ENCODE measurements at regions not wholly inside any gene's neighbourhood (a gene's known extent, or its start where the extent isn't known, plus 50 kb on each side); places are given as distances from the start of the nearest gene placed in this dataset.

- Histone ChIP-seq H3K4me1 (ENCODE audit: control insufficient read depth, insufficient read depth, low read length) (no peaks in the 10 kb centered on the region), H3K27me3 (ENCODE audit: control insufficient read depth, insufficient read depth, low read length, poor library complexity, severe bottlenecking) (no peaks in the 10 kb centered on the region), H3K27ac (ENCODE audit: insufficient read depth, low read depth, low read length, poor library complexity, severe bottlenecking) (no peak overlapping the region), H3K36me3 (ENCODE audit: control insufficient read depth, insufficient read depth, low read length) (peaks cover 5% of the 10 kb centered on the region), H3K9me3 (ENCODE audit: control insufficient read depth, low read length) (no peaks in the 10 kb centered on the region), H3K4me3 (ENCODE audit: insufficient read depth, low read depth, low read length) (no peak overlapping the region)
- WGBS, 2 experiments: 95 to 96% methylated on average over 2 to 3 of the region's 3 CpGs
Observed at GRCh38 chr7:86932038-86932512, 127.4 kb downstream of the ELAPOR2 start.

GRCh38 chr7:86931439-86931838 lies 128.0 kb downstream of the ELAPOR2 start:
- Histone ChIP-seq H3K27ac (ENCODE audit: insufficient read depth, low read depth, low read length, poor library complexity, severe bottlenecking) (no peak overlapping the region), H3K4me1 (ENCODE audit: control insufficient read depth, insufficient read depth, low read length) (no peaks in the 10 kb centered on the region), H3K36me3 (ENCODE audit: control insufficient read depth, insufficient read depth, low read length) (peaks cover 5% of the 10 kb centered on the region), H3K27me3 (ENCODE audit: control insufficient read depth, insufficient read depth, low read length, poor library complexity, severe bottlenecking) (no peaks in the 10 kb centered on the region), H3K9me3 (ENCODE audit: control insufficient read depth, low read length) (no peaks in the 10 kb centered on the region), H3K4me3 (ENCODE audit: insufficient read depth, low read depth, low read length) (no peak overlapping the region)
- WGBS, 2 experiments: 69 to 97% methylated on average over 1 to 2 of the region's 2 CpGs

GRCh38 chr7:86930554-86931307 lies 128.7 kb downstream of the ELAPOR2 start:
- no peaks in the 10 kb centered on the region for H3K9me3 ChIP-seq (ENCODE audit: control insufficient read depth, low read length)
- H3K27ac ChIP-seq (ENCODE audit: insufficient read depth, low read depth, low read length, poor library complexity, severe bottlenecking): no peak overlapping the region
- no peak overlapping the region for H3K4me3 ChIP-seq (ENCODE audit: insufficient read depth, low read depth, low read length)
- no peaks in the 10 kb centered on the region for H3K4me1 ChIP-seq (ENCODE audit: control insufficient read depth, insufficient read depth, low read length)
- no peaks in the 10 kb centered on the region for H3K27me3 ChIP-seq (ENCODE audit: control insufficient read depth, insufficient read depth, low read length, poor library complexity, severe bottlenecking)
- WGBS, 2 experiments: 91 to 94% methylated on average over 4 to 5 of the region's 5 CpGs
- peaks cover 5% of the 10 kb centered on the region for H3K36me3 ChIP-seq (ENCODE audit: control insufficient read depth, insufficient read depth, low read length)

DNA sequence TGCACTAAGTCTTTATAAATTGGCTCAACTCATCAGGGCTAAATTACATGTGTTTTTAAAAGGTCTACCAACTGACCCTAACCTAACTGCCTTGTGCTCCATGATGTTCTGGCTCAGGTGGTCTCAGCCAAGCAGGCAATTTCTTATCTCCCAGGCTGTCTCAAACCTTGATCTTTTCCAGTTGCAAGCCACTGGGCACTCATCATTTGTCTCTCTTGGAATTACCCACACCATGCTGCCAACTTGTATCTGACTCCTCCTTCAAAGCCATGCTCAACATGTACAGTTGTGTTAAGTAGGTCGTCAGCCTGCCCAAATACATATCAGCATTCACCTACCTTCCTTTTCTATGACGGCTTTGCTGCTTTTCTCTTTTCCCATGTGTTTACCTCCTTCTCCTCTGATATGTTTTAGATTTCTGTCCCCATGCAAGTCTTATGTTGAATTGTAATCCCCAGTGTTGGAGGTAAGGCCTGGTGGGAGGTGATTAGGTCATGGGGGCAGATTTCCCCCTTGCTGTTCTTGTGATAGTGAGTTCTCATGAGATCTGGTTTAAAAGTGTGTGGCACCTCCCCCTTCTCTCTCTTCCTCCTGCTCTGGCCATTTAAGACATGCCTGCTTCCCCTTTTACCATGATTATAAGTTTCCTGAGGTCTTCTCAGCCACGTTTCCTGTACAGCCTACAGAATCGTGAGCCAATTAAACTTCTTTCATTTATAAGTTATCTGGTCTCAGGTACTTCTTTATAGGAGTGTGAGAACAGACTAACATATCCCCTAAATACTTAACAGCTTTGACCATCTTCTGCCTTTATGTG lies 130.0 kb downstream of the ELAPOR2 start:
- H3K4me3 ChIP-seq (ENCODE audit: insufficient read depth, low read depth, low read length): no peak overlapping the region
- no peak overlapping the region for H3K27ac ChIP-seq (ENCODE audit: insufficient read depth, low read depth, low read length, poor library complexity, severe bottlenecking)
- no peaks in the 10 kb centered on the region for H3K27me3 ChIP-seq (ENCODE audit: control insufficient read depth, insufficient read depth, low read length, poor library complexity, severe bottlenecking)
- no peaks in the 10 kb centered on the region for H3K4me1 ChIP-seq (ENCODE audit: control insufficient read depth, insufficient read depth, low read length)
- no peaks in the 10 kb centered on the region for H3K9me3 ChIP-seq (ENCODE audit: control insufficient read depth, low read length)
- WGBS, 2 experiments: 95 to 96% methylated on average over 3 to 4 of the region's 4 CpGs
- peaks cover 5% of the 10 kb centered on the region for H3K36me3 ChIP-seq (ENCODE audit: control insufficient read depth, insufficient read depth, low read length)

GRCh38 chr7:86928308-86928707 lies 131.1 kb downstream of the ELAPOR2 start:
- H3K27me3 ChIP-seq (ENCODE audit: control insufficient read depth, insufficient read depth, low read length, poor library complexity, severe bottlenecking): no peaks in the 10 kb centered on the region
- H3K9me3 ChIP-seq (ENCODE audit: control insufficient read depth, low read length): no peaks in the 10 kb centered on the region
- 100% methylated on average over 1 to 2 of the region's 3 CpGs for WGBS, 2 experiments
- H3K36me3 ChIP-seq (ENCODE audit: control insufficient read depth, insufficient read depth, low read length): peaks cover 5% of the 10 kb centered on the region
- H3K4me1 ChIP-seq (ENCODE audit: control insufficient read depth, insufficient read depth, low read length): no peaks in the 10 kb centered on the region
- no peak overlapping the region for H3K4me3 ChIP-seq (ENCODE audit: insufficient read depth, low read depth, low read length)
- no peak overlapping the region for H3K27ac ChIP-seq (ENCODE audit: insufficient read depth, low read depth, low read length, poor library complexity, severe bottlenecking)

DNA sequence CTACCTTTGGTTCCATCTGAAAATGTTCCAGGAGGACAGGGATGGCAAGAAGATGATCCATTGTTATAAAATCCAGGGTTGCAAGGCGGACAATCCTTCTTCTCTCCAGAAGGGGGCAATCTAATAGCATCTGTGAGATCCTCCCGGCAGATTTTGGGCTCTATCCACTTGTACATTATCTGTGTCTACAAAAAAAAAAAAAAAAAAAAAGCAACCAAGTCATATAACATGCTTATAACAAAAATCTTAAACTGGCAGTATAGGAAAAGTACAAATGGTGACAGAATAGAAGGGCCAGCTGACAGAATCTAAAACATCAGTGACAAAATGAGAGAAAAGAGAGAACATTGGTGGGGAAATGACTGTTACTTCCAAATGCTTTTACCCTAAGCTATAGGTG lies 132.7 kb downstream of the ELAPOR2 start:
- H3K4me3 ChIP-seq (ENCODE audit: insufficient read depth, low read depth, low read length): no peak overlapping the region
- H3K27me3 ChIP-seq (ENCODE audit: control insufficient read depth, insufficient read depth, low read length, poor library complexity, severe bottlenecking): no peaks in the 10 kb centered on the region
- H3K36me3 ChIP-seq (ENCODE audit: control insufficient read depth, insufficient read depth, low read length): no peaks in the 10 kb centered on the region
- H3K4me1 ChIP-seq (ENCODE audit: control insufficient read depth, insufficient read depth, low read length): no peaks in the 10 kb centered on the region
- no peak overlapping the region for H3K27ac ChIP-seq (ENCODE audit: insufficient read depth, low read depth, low read length, poor library complexity, severe bottlenecking)
- H3K9me3 ChIP-seq (ENCODE audit: control insufficient read depth, low read length): no peaks in the 10 kb centered on the region
- 13 to 41% methylated on average over 2 of the region's 2 CpGs for WGBS, 2 experiments

DNA sequence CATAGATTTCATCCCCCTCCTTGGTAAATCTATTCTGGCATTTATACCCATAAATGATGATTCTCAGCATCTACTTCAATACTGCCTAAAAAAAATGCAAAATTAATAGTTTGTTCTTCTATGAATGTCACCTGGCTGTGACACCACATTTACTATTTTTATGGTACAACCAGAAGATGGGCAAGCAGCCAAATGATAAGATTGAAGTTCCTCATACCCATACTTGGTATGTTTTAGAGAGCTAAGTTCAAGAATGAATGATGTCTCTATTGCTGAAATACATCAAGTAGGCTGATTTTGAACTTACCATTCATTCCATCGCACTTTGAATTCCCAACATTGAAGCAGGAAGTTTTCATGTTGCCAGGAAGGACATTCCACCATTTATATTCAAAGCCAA lies 134.2 kb downstream of the ELAPOR2 start:
- 94 to 95% methylated on average over 1 of the region's 1 CpG for WGBS, 2 experiments
- Histone ChIP-seq H3K4me3 (ENCODE audit: insufficient read depth, low read depth, low read length) (no peak overlapping the region), H3K9me3 (ENCODE audit: control insufficient read depth, low read length) (no peaks in the 10 kb centered on the region), H3K4me1 (ENCODE audit: control insufficient read depth, insufficient read depth, low read length) (no peaks in the 10 kb centered on the region), H3K27ac (ENCODE audit: insufficient read depth, low read depth, low read length, poor library complexity, severe bottlenecking) (no peak overlapping the region), H3K36me3 (ENCODE audit: control insufficient read depth, insufficient read depth, low read length) (no peaks in the 10 kb centered on the region), H3K27me3 (ENCODE audit: control insufficient read depth, insufficient read depth, low read length, poor library complexity, severe bottlenecking) (no peaks in the 10 kb centered on the region)

GRCh38 chr7:86923527-86923926 lies 135.9 kb downstream of the ELAPOR2 start:
- Histone ChIP-seq H3K27ac (ENCODE audit: insufficient read depth, low read depth, low read length, poor library complexity, severe bottlenecking) (no peak overlapping the region), H3K4me3 (ENCODE audit: insufficient read depth, low read depth, low read length) (no peak overlapping the region), H3K36me3 (ENCODE audit: control insufficient read depth, insufficient read depth, low read length) (no peaks in the 10 kb centered on the region), H3K4me1 (ENCODE audit: control insufficient read depth, insufficient read depth, low read length) (no peaks in the 10 kb centered on the region), H3K27me3 (ENCODE audit: control insufficient read depth, insufficient read depth, low read length, poor library complexity, severe bottlenecking) (no peaks in the 10 kb centered on the region), H3K9me3 (ENCODE audit: control insufficient read depth, low read length) (no peaks in the 10 kb centered on the region)

DNA sequence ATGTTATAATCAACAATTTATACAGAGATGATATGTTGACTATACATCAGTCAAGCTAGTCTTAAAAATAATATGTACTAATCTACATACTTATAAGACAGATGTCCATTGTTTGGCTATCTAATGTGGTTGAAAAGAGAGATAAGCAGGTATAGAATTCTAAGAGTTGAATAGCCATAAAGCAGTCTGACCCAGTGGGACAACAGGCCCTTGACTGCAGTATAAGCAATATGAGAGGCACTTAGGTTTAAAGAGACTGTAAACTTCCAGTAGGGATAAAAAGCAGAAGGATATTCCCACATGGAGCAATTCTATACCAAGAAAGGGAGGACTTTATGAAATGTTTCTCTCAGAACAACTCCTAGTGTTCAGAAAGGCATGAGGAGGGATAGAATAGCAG lies 139.3 kb downstream of the ELAPOR2 start:
- H3K36me3 ChIP-seq (ENCODE audit: control insufficient read depth, insufficient read depth, low read length): no peaks in the 10 kb centered on the region
- no peak overlapping the region for H3K27ac ChIP-seq (ENCODE audit: insufficient read depth, low read depth, low read length, poor library complexity, severe bottlenecking)
- H3K9me3 ChIP-seq (ENCODE audit: control insufficient read depth, low read length): no peaks in the 10 kb centered on the region

GRCh38 chr7:86918245-86918644 lies 141.2 kb downstream of the ELAPOR2 start:
- H3K27me3 ChIP-seq (ENCODE audit: control insufficient read depth, insufficient read depth, low read length, poor library complexity, severe bottlenecking): no peaks in the 10 kb centered on the region
- H3K36me3 ChIP-seq (ENCODE audit: control insufficient read depth, insufficient read depth, low read length): peaks cover 6% of the 10 kb centered on the region
- H3K27ac ChIP-seq (ENCODE audit: insufficient read depth, low read depth, low read length, poor library complexity, severe bottlenecking): no peak overlapping the region
- WGBS, 2 experiments: 76 to 88% methylated on average over 2 to 3 of the region's 3 CpGs
- no peaks in the 10 kb centered on the region for H3K4me1 ChIP-seq (ENCODE audit: control insufficient read depth, insufficient read depth, low read length)
- no peak overlapping the region for H3K4me3 ChIP-seq (ENCODE audit: insufficient read depth, low read depth, low read length)
- no peaks in the 10 kb centered on the region for H3K9me3 ChIP-seq (ENCODE audit: control insufficient read depth, low read length)

More for the DNA sequence above, 139.3 kb downstream of the ELAPOR2 start:
- Histone ChIP-seq H3K27me3 (ENCODE audit: control insufficient read depth, insufficient read depth, low read length, poor library complexity, severe bottlenecking) (no peaks in the 10 kb centered on the region), H3K4me1 (ENCODE audit: control insufficient read depth, insufficient read depth, low read length) (no peaks in the 10 kb centered on the region), H3K4me3 (ENCODE audit: insufficient read depth, low read depth, low read length) (no peak overlapping the region)
